GM18951 (cell line): ENCODE measurements at regions not wholly inside any gene's neighbourhood (a gene's known extent, or its start where the extent isn't known, plus 50 kb on each side); places are given as distances from the start of the nearest gene placed in this dataset.

ENCODE experiments used
- POLR2A ChIP-seq: IDR thresholded peaks from 4 replicates; pipeline ENCODE4 v1.6.1; 2011; ENCODE audit warnings: mild to moderate bottlenecking; ENCODE audit not compliant: insufficient read length, insufficient read depth; ENCODE audit errors: extremely low read depth
- in situ Hi-C: fragments of 300-500 bp; cut with MboI; formaldehyde crosslinking; loops from one replicate; pipeline ENCODE4 v1.12.0; 2022; ENCODE audit warnings: low sequenced_read_pairs, mixed read lengths, inconsistent platforms; ENCODE audit not compliant: unreplicated experiment

- no peak for TF ChIP-seq POLR2A
- in situ Hi-C loops: no loop called here
These were observed 322.7 kb downstream of the NOL4 start for GRCh38 chr18:33901894-33902512.

- no peak for TF ChIP-seq POLR2A
- in situ Hi-C loops: no loop called here
These were observed 322.6 kb downstream of the ASXL3 start for GRCh38 chr18:33900638-33901037.

- in situ Hi-C loops: no loop called here
- no peak for TF ChIP-seq POLR2A
These were observed 320.4 kb downstream of the ASXL3 start for GRCh38 chr18:33898427-33898826.

GRCh38 chr18:33878213-33878612 is 300.2 kb downstream of the ASXL3 start:
- in situ Hi-C loops: no loop called here
- TF ChIP-seq POLR2A: no peak

GRCh38 chr18:33875029-33875565 is 297.1 kb downstream of the ASXL3 start:
- no peak for TF ChIP-seq POLR2A

GRCh38 chr18:33873112-33873511 is 295.1 kb downstream of the ASXL3 start:
- in situ Hi-C loops: no loop called here
- no peak for TF ChIP-seq POLR2A

More at GRCh38 chr18:33875029-33875565, 297.1 kb downstream of the ASXL3 start:
- in situ Hi-C loops: no loop called here

GRCh38 chr18:33871363-33872025 is 293.5 kb downstream of the ASXL3 start:
- TF ChIP-seq POLR2A: no peak
- in situ Hi-C loops: no loop called here

GRCh38 chr18:33870059-33870458 is 292.0 kb downstream of the ASXL3 start:
- no peak for TF ChIP-seq POLR2A
- in situ Hi-C loops: no loop called here

GRCh38 chr18:33866386-33866785 is 288.4 kb downstream of the ASXL3 start:
- TF ChIP-seq POLR2A: no peak
- in situ Hi-C loops: no loop called here

GRCh38 chr18:33863912-33864311 is 285.9 kb downstream of the ASXL3 start:
- in situ Hi-C loops: no loop called here
- no peak for TF ChIP-seq POLR2A

- in situ Hi-C loops: no loop called here
- no peak for TF ChIP-seq POLR2A
These were observed 276.8 kb downstream of the ASXL3 start for GRCh38 chr18:33854827-33855139.

GRCh38 chr18:33854086-33854826 is 276.2 kb downstream of the ASXL3 start:
- in situ Hi-C loops: no loop called here

GRCh38 chr18:33853187-33853586 is 275.2 kb downstream of the ASXL3 start:
- no peak for TF ChIP-seq POLR2A
- in situ Hi-C loops: no loop called here

More at GRCh38 chr18:33854086-33854826, 276.2 kb downstream of the ASXL3 start:
- no peak for TF ChIP-seq POLR2A

GRCh38 chr18:33851546-33852078 is 273.6 kb downstream of the ASXL3 start:
- in situ Hi-C loops: no loop called here
- no peak for TF ChIP-seq POLR2A

- no peak for TF ChIP-seq POLR2A
- in situ Hi-C loops: no loop called here
These were observed 271.7 kb downstream of the ASXL3 start for GRCh38 chr18:33849731-33850130.
